ENCODE measurements at regions not wholly inside any gene's neighbourhood (a gene's known extent, or its start where the extent isn't known, plus 50 kb on each side); places are given as distances from the start of the nearest gene placed in this dataset.
"Not testable (repeated sequence)": the region's sequence is repeated elsewhere in the genome, so short reads cannot be mapped to it uniquely, and the experiment has no call there.

- DNase-seq = no peak
Observed at GRCh38 chr22:48065892-48066291, 1303.4 kb downstream of the TBC1D22A start.

GRCh38 chr22:48061726-48062125, 1299.3 kb downstream of the TBC1D22A start:
- no peak for DNase-seq

DNA sequence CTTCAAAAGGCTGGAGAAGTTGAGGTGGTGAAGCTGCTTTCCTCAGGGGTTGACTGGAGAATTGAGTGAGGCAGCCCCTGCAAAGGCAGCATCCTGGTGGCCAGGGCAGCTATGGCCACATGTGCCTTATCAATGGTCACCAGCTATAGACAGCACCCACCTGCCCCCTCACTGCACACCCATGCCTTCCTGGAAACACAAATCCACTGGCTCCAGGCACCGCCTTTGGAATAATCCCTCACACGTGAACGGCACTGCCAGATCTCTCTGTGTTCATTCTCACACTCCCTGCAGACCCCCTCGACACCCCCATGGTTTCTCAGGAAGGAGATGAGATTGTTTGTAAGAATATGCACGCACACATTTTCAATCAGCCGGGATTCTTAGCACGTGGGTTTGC, 1297.8 kb downstream of the TBC1D22A start:
- no peak for DNase-seq

DNA sequence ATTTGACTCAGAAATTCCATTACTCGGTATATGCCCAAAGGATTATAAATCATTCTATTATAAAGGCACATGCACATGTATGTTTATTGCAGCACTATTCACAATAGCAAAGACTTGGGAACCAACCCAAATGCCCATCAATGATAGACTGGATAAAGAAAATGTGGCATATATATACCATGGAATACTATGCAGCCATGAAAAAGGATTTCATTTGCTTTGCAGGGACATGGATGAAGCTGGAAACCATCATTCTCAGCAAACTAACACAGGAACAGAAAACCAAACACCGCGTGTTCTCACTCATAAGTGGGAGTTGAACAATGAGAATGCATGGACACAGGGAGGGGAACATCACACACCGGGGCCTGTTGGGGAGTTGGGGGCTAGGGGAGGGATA, 1297.1 kb downstream of the TBC1D22A start:
- DNase-seq = not testable (repeated sequence)

- DNase-seq = no peak
Observed at GRCh38 chr22:48057116-48057835, 1294.8 kb downstream of the TBC1D22A start.

GRCh38 chr22:48055827-48056226, 1293.4 kb downstream of the TBC1D22A start:
- DNase-seq = no peak

DNA sequence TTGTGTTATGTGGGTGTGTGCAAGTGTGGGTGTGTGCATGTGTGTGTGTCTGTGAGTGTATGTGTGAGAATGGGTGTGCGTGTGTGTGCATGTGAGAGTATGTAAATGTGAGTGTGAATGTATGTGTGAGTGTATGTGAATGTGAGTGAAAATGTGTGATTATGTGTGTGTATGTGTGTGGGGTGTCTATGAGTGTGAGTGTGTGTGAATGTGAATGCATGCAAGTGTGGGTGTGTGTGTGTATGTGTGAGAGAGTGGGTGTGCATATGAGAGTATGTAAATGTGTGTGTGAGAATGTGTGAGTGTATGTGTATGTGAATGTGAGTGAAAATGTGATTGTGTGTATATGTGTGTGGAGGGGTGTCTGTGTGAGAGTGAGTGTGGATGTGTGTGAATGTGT, 1292.7 kb downstream of the TBC1D22A start:
- DNase-seq = no peak

GRCh38 chr22:48054596-48054995, 1292.1 kb downstream of the TBC1D22A start:
- no peak for DNase-seq

DNA sequence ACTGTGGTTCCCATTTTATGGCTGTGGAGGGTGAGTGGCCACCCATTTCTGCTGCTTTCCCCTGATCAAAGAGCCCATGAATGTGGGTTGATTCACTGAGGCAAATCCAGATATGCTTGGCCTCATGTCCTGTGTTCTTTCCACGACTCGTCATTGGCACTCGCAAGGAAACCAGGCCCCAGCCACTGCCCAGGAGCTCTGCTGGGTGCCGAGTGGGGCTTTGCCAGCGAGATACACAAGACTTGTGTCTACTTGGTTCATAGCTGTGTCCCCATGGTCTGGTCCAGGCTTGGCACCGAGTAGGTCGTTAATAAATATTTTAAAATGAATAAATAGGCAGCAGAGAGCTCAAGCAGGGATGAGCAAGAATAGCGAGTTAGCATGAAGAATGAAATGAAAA, 1291.5 kb downstream of the TBC1D22A start:
- no peak for DNase-seq

DNA sequence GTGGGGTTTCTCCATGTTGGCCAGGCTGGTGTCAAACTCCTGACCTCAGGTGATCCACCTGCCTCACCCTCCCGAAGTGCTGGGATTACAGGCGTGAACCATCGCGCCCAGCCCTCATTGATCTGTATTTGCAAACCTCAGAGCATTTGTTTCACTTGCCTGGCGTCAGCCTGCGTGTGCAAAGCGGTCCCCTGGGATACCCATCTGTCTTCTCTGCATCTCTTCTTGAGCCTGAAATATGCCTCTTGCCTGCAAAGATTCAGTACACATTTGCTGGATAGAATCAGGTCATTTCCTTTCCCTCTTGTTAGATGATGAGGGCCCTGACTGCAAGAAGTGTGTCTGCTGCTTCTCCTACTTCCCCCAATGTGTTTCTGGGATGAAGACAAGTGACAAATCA, 1291.0 kb downstream of the TBC1D22A start:
- DNase-seq = no peak

DNA sequence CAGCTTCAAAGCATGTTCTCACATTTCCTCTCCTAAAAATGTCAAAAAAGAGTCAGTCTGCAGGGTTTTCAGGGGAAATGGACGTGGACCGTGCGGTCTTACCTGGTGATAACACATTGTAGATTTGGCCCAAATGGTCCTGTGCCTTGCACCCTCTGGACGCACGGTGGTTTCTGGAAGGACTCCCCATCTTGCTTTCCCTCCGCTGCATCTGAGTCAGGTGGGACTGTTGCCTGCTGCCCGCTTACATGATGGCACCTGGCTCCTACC, 1290.1 kb downstream of the TBC1D22A start:
- no peak for DNase-seq

- no peak for DNase-seq
Observed at GRCh38 chr22:48051796-48052620, 1289.6 kb downstream of the TBC1D22A start.

DNA sequence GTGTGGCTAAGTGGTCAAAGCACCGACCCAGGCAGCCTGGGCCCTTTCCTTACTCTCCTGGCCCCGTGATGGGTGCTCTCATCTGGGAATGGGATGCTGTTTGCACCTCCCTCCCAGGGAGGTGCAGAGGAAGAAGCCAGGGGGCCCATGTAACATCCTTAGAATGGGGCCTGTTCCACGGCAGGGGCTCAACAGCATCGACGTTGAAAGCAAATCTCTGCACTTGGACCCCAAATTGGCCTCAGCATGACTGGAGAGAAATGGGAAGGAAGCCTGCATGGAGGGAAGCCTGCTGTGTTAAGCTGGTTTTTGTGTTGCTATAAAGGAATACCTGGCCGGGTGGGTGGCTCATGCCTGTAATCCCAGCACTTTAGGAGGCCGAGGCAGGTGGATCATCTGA, 1288.4 kb downstream of the TBC1D22A start:
- no peak for DNase-seq

GRCh38 chr22:48049116-48049515, 1286.7 kb downstream of the TBC1D22A start:
- DNase-seq = no peak

DNA sequence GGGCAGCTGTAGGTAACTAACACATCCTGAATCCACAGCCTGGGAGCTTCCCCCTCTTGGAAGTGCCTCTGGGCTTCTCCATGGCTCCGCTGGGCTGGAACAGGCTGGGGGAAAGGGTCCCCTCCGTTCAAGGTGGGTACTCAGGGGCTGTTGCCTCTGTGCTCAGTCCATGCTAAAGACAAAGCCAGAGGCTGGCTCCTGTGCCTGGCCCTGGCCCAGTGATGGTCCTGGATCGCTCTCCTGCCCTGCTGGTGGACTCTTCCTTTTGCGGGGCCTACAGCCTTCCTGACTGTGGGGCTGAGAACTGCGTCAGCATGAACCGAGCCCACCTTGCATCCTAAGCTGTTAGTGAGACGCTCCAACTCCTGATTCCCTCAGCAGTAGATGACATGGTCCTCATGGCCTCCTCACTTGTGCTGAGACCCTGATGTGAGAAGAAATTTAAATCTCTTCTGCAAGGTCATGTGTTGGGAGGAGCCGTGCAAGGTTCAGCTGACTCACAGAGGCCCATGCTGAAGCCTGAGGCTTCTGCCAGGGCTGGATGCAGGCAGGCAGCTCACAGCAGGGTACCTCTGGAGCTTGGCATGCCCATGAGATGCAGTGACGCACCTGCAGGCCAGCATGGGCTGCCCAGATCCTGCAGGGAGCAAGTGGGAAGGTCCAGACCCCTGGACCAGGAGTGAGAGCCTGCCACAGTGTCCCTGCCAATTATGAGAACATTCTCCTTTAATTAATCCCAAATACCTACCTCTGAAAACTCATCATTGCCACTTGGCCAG, 1285.5 kb downstream of the TBC1D22A start:
- no peak for DNase-seq

- no peak for DNase-seq
Observed at GRCh38 chr22:48045369-48045768, 1282.9 kb downstream of the TBC1D22A start.

DNA sequence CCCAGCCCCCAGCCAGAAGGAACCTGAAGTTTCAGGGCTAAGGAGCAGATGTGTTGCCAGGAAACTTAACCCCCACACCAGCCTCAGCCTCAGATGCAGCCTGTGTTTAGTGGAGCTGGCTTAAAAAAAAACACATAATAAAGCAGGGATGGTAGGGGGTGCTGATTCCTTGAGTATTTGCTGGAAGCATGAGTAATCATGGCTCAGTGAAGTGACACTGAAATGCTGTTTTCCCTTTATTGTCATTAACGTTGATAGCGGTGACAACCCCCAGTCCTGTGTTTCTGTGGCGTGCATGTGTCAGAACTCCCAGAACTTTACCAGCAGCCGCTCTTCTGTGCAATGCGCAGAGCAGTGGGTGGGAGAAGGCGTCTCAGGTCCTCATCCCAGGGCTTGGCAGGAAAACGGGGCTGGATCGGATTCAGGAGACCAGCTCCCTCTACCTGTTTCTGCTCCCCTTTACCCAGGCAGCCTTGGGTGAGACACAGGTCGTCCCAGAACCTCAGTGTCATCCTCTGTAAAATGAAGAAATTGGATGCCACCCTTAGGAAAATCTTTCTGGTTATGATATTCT, 1282.1 kb downstream of the TBC1D22A start:
- DNase-seq = no peak

- DNase-seq = no peak
Observed at GRCh38 chr22:48043581-48043980, 1281.1 kb downstream of the TBC1D22A start.

GRCh38 chr22:48042621-48043395, 1280.4 kb downstream of the TBC1D22A start:
- DNase-seq = no peak

- DNase-seq = no peak
Observed at GRCh38 chr22:48039326-48039725, 1276.9 kb downstream of the TBC1D22A start.

DNA sequence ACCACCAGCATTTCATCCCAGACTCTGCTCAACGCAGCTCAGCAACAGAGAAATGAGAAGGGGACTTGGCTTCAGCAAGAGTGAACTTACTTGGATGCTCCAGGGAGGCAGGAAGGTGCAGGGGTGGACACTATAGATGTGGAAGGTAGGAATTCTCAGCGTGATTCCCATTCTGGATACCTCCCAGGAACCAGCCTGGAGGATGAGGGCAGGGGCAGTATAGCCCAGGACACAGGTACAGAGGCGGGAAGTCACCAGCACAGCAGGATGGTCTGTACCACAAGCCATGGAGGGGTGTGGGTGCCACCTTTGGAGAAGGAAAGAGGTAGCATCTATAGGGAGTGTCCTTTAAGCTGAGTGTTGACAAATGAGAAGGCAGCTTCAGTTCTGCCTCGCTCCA, 1275.2 kb downstream of the TBC1D22A start:
- no peak for DNase-seq

DNA sequence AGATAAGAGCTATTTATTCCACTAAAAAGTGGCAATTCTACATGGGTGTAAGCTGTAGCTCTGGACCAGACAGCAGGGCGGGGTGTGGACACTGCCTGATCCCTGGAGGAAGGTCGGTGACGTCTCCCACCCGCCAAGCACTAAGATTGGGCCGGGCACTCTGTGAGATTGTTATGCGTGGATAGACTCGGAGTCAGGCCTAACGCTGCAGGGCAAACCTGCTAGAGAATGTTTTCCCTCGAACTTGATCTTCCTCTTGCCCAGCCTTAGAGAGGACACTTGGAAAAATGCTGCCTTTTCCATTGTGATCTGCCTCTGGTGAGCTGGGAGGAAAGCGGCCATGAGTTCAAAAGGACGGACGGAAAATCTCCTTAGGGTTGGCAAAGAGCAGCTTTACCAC, 1273.4 kb downstream of the TBC1D22A start:
- DNase-seq = no peak

DNA sequence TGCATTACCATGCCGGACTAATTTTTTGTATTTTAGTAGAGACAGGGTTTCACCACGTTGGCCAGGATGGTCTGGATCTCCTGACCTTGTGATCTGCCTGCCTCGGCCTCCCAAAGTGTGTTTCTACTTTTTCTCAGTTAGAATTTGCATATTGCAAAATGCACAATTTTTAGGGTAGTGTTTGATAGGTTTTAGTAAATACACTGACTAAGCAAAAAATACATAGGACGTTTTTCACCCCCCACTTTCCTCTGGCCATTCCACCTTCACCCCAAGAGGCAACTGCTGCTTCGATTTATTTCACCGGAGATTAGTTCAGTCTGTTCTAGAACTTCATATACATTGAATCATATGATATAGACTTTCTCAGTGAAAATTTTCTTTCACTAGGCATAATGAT, 1269.1 kb downstream of the TBC1D22A start:
- no peak for DNase-seq

Data from NCI-H1048 (cell line).